Spleen (tissue), 11 donors: ENCODE measurements at regions not wholly inside any gene's neighbourhood (a gene's known extent, or its start where the extent isn't known, plus 50 kb on each side); places are given as distances from the start of the nearest gene placed in this dataset.
"Not testable (repeated sequence)": the region's sequence is repeated elsewhere in the genome, so short reads cannot be mapped to it uniquely, and the experiment has no call there.

Experiments
- DNase-seq: peaks from one replicate; pipeline ENCODE4 v3.0.0-alpha.2; 2020
- H3K27ac ChIP-seq, 8 donors: fragments of 200-600 bp; sonication (generic) in 7 of 8; 1 replicate in 4 of 8; 2 replicates in 4 of 8; pipeline versions ENCODE4 v1.5.0 to v1.8.0; 2016 to 2021; ENCODE audit warnings: inconsistent platforms in 4 of 8, mild to moderate bottlenecking in 4 of 8, moderate library complexity in 1 of 8
- H3K27me3 ChIP-seq, 7 donors: fragments of 200-600 bp; sonication (generic) in 6 of 7; replicated peaks in 1 of 7; 1 replicate in 4 of 7; 2 replicates in 3 of 7; pipeline versions ENCODE4 v1.5.0 to v1.8.0; 2016 to 2021; ENCODE audit warnings: inconsistent platforms in 3 of 7, mild to moderate bottlenecking in 1 of 7
- H3K36me3 ChIP-seq, 6 donors: fragments of 200-600 bp; sonication (generic) in 5 of 6; 1 replicate in 4 of 6; 2 replicates in 2 of 6; pipeline versions ENCODE4 v1.5.0 to v1.8.0; 2016 to 2021; ENCODE audit warnings: inconsistent platforms in 2 of 6
- H3K4me1 ChIP-seq, 6 donors: fragments of 200-600 bp; sonication (generic) in 5 of 6; 1 replicate in 3 of 6; 2 replicates in 3 of 6; pipeline versions ENCODE4 v1.5.0 to v1.8.0; 2016 to 2021; ENCODE audit warnings: inconsistent platforms in 3 of 6
- H3K4me3 ChIP-seq, 8 donors: fragments of 200-600 bp; sonication (generic) in 7 of 8; 1 replicate in 4 of 8; 2 replicates in 4 of 8; pipeline versions ENCODE4 v1.5.0 to v1.8.0; 2016 to 2021; ENCODE audit warnings: inconsistent platforms in 4 of 8, mild to moderate bottlenecking in 4 of 8, moderate library complexity in 2 of 8
- H3K9me3 ChIP-seq, 8 donors: fragments of 200-600 bp; sonication (generic) in 7 of 8; 1 replicate in 4 of 8; 2 replicates in 4 of 8; pipeline versions ENCODE4 v1.5.0 to v1.8.0; 2016 to 2021; ENCODE audit warnings: inconsistent platforms in 4 of 8
- POLR2A ChIP-seq, 3 donors: fragments of 450-650 bp; IDR thresholded peaks; one replicate each; pipeline ENCODE4 v1.5.1; 2017; ENCODE audit warnings: antibody characterized with exemption in 3 of 3, mild to moderate bottlenecking in 1 of 3
- POLR2AphosphoS5 ChIP-seq, 3 donors: sonication (generic); formaldehyde crosslinking; IDR thresholded peaks; one replicate each; pipeline ENCODE4 v1.5.1; 2017; ENCODE audit warnings: antibody characterized with exemption in 3 of 3
- WGBS, 5 donors: extraction: QIAGEN DNeasy Blood & Tissue Kit in 3 of 5; methylation state at CpG; one replicate each; pipeline versions ENCODE4 v1.1.5 to v1.1.7; 2013 to 2018; 5-methylcytosine and 5-hydroxymethylcytosine counted together
- intact Hi-C: fragments of 100-400 bp; cut with DNase I; formaldehyde crosslinking; loops from one replicate; pipeline ENCODE4 v1.15.0; 2023; ENCODE audit warnings: low total_unique reads
- TF ChIP-seq, protein P1 (sequence below), 11 experiments: fragments of 200-600 bp in 7 of 11; fragments of 450-650 bp in 4 of 11; sonication (generic) in 4 of 11; IDR thresholded peaks in 8 of 11; conservative IDR thresholded peaks in 3 of 11; 1 replicate in 7 of 11; 2 replicates in 4 of 11; pipeline versions ENCODE4 v1.4.0 to v1.8.0; 2016 to 2021; ENCODE audit warnings: antibody characterized with exemption in 11 of 11, inconsistent platforms in 4 of 11, mild to moderate bottlenecking in 1 of 11
- donor health status: healthy with polysubstance abuse.
- donor health status: DM: no; HTN: no; CAD: no; lungs with moderate emphysema.
- donor health status: DM: no; HTN: no; CAD: no.
- donor health status: Bipolar disorder and iron deficiency.
- donor health status: healthy.
- donor health status: DM: no; HTN: no; CAD: no.
- donor health status: DM: yes; HTN: yes; CAD: no.

DNA sequence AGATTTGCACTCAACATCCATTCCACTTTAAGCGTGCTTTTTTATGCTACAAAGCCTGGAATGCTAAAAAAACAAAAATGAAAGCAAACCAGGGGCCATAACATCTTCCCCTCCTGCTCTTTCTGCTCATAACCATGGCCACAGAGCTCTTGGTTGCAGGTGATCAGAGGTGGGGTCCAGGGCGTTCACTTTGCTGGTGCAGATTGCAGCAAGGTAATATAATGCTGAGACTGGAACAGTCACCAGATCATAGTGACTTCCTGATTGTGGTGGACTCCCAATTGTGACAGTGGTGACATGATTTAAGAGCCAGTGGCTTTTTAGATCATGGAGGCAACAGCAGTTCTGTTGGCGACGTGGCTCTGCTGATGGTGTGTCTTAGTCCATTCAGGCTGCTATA lies 115.0 kb upstream of the CPM start:
- Histone ChIP-seq H3K9me3 (no peaks in the 10 kb centered on the region), H3K4me1 (no peaks in the 10 kb centered on the region), H3K36me3 (no peaks in the 10 kb centered on the region), H3K27me3 (no peaks in the 10 kb centered on the region), H3K27ac (no peak overlapping the region), H3K4me3 (no peak overlapping the region)
- 81 to 93% (median 91%) methylated on average over 4 of the region's 4 CpGs for WGBS, 5 donors
- TF ChIP-seq, protein P1, sequence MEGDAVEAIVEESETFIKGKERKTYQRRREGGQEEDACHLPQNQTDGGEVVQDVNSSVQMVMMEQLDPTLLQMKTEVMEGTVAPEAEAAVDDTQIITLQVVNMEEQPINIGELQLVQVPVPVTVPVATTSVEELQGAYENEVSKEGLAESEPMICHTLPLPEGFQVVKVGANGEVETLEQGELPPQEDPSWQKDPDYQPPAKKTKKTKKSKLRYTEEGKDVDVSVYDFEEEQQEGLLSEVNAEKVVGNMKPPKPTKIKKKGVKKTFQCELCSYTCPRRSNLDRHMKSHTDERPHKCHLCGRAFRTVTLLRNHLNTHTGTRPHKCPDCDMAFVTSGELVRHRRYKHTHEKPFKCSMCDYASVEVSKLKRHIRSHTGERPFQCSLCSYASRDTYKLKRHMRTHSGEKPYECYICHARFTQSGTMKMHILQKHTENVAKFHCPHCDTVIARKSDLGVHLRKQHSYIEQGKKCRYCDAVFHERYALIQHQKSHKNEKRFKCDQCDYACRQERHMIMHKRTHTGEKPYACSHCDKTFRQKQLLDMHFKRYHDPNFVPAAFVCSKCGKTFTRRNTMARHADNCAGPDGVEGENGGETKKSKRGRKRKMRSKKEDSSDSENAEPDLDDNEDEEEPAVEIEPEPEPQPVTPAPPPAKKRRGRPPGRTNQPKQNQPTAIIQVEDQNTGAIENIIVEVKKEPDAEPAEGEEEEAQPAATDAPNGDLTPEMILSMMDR (IDR thresholded peaks at IDR 0.05 in 8 of 11, conservative IDR thresholded peaks at IDR 0.05 in 3 of 11) = no peak
- TF ChIP-seq POLR2A (IDR thresholded peaks at IDR 0.05) = no peak
- TF ChIP-seq POLR2AphosphoS5 (IDR thresholded peaks at IDR 0.05) = no peak
- DNase-seq = no peak
- intact Hi-C loops = no loop called here

DNA sequence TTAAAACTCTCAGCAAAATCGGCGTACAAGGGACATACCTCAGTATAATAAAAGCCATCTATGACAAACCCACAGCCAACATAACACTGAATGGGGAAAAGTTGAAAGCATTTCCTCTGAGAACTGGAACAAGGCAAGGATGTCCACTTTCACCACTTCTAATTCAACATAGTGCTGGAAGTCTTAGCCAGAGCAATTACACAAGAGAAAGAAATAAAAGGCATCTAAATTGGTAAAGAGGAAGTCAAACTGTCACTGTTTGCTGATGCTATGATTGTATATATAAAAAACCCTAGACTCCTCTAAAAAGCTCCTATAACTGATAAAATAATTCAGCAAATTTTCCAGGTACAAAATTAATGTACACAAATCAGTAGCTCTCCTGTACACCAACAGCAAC lies 116.9 kb upstream of the CPM start:
- H3K9me3 ChIP-seq, H3K27ac ChIP-seq, H3K4me1 ChIP-seq, H3K4me3 ChIP-seq, DNase-seq, H3K36me3 ChIP-seq, intact Hi-C loops, H3K27me3 ChIP-seq: not testable (repeated sequence)
- WGBS, 5 donors = 93 to 98% (median 96%) methylated on average over 2 of the region's 2 CpGs

DNA sequence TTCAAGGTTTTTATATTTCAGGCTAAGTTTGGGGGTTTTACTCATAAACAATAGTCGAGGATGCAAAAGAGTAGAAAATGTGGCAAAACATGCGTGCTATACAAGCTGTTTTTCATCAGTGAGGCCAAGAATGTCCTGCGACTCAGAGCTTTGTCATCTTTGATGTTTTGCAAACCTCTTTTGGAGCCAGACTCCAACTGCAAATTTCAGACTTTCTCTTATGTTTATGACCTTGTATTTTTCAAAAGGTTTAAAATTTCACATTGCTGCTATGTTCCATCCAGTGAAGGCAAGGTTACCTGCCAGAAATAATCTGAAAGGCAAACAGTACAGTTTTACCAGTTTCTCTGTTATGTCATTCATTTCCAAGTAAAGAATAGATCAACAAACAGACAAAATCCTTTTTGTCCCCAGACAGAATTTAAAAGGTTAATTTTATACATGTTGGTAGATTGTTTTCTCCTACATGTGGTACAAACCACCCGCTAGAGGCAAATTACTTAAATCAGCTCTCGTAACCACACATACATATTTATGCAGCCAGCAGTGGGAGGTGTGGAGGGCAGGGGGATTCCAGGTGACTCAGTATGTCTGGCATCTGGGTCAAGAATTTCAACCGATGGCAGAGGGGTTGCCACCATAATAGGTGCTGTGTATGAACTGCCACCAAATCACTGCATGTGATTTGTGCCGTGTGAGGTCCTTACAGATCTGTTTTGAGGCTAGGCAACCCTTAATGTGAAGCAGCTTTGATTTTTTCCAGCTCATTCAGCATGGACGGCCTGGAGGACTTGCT lies 119.8 kb upstream of the CPM start:
- Histone ChIP-seq H3K27me3 (no peaks in the 10 kb centered on the region), H3K4me1 (peaks cover 0 to 8% (median 0%) of the 10 kb centered on the region in 6 donors), H3K27ac (no peak overlapping the region), H3K4me3 (no peak overlapping the region), H3K36me3 (no peaks in the 10 kb centered on the region), H3K9me3 (no peaks in the 10 kb centered on the region)
- WGBS, 5 donors = 58 to 70% (median 67%) methylated on average over 8 of the region's 8 CpGs
- intact Hi-C loops = no loop called here
- DNase-seq = no peak
- TF ChIP-seq POLR2AphosphoS5 (IDR thresholded peaks at IDR 0.05) (no peak), POLR2A (IDR thresholded peaks at IDR 0.05) (no peak)
- TF ChIP-seq, protein P1 (IDR thresholded peaks at IDR 0.05 in 8 of 11, conservative IDR thresholded peaks at IDR 0.05 in 3 of 11) = no peak

DNA sequence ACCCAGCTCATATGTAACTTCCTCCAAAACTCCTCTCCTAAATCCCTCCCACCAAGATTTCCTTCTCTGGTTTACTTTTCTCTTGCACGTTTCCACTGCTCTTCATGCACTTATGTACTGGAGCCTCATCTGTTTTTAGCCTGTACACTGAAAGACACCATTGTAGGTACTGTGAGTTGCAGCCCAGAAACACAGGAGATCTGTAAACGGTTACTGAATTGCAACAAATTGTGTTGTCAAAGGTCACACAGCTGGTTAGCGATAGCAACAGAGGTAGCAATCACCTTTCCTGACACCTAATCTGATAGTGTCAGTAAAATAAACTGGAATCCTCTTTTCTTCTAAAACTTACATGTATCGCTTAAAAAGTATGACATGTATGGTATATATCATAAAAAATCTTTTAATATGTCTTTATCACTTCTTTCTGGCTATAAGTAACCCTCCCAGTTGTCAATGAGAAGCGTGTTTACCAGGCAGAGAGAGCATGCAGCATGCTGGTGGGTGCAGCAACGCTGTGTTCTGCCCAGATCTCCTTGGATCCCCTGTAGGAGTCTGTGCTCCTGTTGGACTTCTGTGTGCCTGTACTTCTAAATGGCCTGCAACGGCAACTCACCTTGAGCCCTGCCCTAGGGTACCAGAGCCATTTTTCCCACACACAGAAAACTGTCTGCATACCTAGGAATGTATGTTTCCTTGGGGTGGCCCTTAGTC lies 121.5 kb upstream of the CPM start:
- intact Hi-C loops = no loop called here
- no peak overlapping the region for H3K27ac ChIP-seq

More for the DNA sequence above, 121.5 kb upstream of the CPM start:
- DNase-seq = no peak
- TF ChIP-seq POLR2AphosphoS5 (IDR thresholded peaks at IDR 0.05) (no peak), POLR2A (IDR thresholded peaks at IDR 0.05) (no peak)
- TF ChIP-seq, protein P1 (IDR thresholded peaks at IDR 0.05 in 8 of 11, conservative IDR thresholded peaks at IDR 0.05 in 3 of 11) = no peak
- Histone ChIP-seq H3K4me3 (no peak overlapping the region), H3K9me3 (no peaks in the 10 kb centered on the region), H3K4me1 (peaks cover 0 to 8% (median 0%) of the 10 kb centered on the region in 6 donors), H3K36me3 (no peaks in the 10 kb centered on the region), H3K27me3 (no peaks in the 10 kb centered on the region)
- WGBS, 5 donors = 89 to 96% (median 89%) methylated on average over 7 of the region's 7 CpGs
